ENCODE measurements at regions not wholly inside any gene's neighbourhood (a gene's known extent, or its start where the extent isn't known, plus 50 kb on each side); places are given as distances from the start of the nearest gene placed in this dataset.

DNA sequence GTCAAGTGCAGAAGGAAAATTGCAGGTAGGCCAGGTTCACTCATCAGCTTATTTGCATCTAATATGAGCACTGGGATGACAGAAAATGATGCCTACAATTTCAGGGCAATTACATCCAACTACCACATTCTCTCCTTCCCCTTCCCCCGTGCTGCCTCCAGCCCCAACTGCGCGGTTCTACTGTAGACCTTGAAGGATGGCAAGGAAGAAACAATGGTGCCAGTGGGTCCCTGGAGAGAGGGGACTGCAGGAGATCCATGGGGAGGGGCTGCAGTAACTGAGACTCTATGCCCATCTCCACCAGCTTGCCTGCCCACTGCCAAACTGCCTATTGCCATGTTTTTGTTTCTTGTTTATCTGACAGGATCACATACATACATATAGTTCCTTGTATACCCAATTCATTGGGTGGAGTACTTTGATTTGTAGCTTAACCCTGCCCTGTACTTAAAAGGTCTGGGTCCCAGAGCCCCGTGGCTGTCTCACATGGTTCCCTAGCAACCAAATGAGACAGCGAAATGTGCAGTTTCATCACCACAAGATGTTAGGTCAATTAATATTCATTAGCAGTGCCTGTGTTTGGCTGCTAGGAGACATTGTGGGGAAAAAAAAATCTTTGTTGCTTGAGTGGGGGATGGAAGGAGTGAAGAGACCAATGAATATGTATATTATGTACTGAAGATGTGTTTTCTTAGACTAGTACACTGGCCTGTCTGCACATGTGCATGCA lies 253.5 kb upstream of the PLET1 start:
- Mint-ChIP-seq H3K27ac (no peak overlapping the region), H3K27me3 (ENCODE audit: low read depth, poor library complexity) (peaks cover 14% of the 10 kb centered on the region), H3K36me3 (ENCODE audit: low read depth) (no peaks in the 10 kb centered on the region), H3K4me1 (peaks cover 5% of the 10 kb centered on the region), H3K4me3 (no peak overlapping the region), H3K9me3 (no peaks in the 10 kb centered on the region)
- TF ChIP-seq, protein P1, sequence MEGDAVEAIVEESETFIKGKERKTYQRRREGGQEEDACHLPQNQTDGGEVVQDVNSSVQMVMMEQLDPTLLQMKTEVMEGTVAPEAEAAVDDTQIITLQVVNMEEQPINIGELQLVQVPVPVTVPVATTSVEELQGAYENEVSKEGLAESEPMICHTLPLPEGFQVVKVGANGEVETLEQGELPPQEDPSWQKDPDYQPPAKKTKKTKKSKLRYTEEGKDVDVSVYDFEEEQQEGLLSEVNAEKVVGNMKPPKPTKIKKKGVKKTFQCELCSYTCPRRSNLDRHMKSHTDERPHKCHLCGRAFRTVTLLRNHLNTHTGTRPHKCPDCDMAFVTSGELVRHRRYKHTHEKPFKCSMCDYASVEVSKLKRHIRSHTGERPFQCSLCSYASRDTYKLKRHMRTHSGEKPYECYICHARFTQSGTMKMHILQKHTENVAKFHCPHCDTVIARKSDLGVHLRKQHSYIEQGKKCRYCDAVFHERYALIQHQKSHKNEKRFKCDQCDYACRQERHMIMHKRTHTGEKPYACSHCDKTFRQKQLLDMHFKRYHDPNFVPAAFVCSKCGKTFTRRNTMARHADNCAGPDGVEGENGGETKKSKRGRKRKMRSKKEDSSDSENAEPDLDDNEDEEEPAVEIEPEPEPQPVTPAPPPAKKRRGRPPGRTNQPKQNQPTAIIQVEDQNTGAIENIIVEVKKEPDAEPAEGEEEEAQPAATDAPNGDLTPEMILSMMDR (IDR thresholded peaks at IDR 0.05) = no peak
- DNase-seq = no peak

GRCh38 chr11:112516261-112516660 lies 255.6 kb upstream of the PLET1 start:
- TF ChIP-seq, protein P1 (IDR thresholded peaks at IDR 0.05) = no peak
- Mint-ChIP-seq H3K27ac (no peak overlapping the region), H3K36me3 (ENCODE audit: low read depth) (no peaks in the 10 kb centered on the region), H3K4me1 (peaks cover 5% of the 10 kb centered on the region), H3K9me3 (peaks cover 1% of the 10 kb centered on the region), H3K27me3 (ENCODE audit: low read depth, poor library complexity) (peaks cover 14% of the 10 kb centered on the region), H3K4me3 (no peak overlapping the region)
- DNase-seq = no peak

- DNase-seq = no peak
- H3K36me3 Mint-ChIP-seq (ENCODE audit: low read depth) = no peaks in the 10 kb centered on the region
- H3K27me3 Mint-ChIP-seq (ENCODE audit: low read depth, poor library complexity) = peaks cover 10% of the 10 kb centered on the region
- peaks cover 5% of the 10 kb centered on the region for H3K9me3 Mint-ChIP-seq
- no peak overlapping the region for H3K4me3 Mint-ChIP-seq
- TF ChIP-seq, protein P1 (IDR thresholded peaks at IDR 0.05) = no peak
- H3K4me1 Mint-ChIP-seq = peaks cover 5% of the 10 kb centered on the region
- no peak overlapping the region for H3K27ac Mint-ChIP-seq
Observed at GRCh38 chr11:112516755-112517154, 256.1 kb upstream of the PLET1 start.

- H3K36me3 Mint-ChIP-seq (ENCODE audit: low read depth) = no peaks in the 10 kb centered on the region
- H3K27ac Mint-ChIP-seq = no peak overlapping the region
Observed at GRCh38 chr11:112518371-112518770, 257.7 kb upstream of the PLET1 start.

DNA sequence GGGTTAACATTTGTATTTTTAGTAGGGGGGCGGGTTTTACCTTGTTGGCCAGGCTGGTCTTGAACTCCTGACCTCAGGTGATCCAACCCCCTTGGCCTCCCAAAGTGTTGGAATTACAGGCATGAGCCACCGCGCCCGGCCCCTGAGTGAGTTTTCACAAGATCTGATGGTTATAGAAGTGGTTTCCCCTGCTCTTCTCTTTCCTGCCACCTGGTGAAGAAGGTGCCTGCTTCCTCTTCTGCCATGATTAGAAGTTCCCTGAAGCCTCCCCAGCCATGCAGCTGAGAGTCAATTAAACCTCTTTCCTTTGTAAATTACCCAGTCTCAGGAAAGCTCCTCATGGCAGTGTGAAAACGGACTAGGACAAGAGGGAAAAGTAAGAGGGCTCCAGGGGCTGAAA lies 259.1 kb upstream of the PLET1 start:
- Mint-ChIP-seq H3K9me3 (peaks cover 9% of the 10 kb centered on the region), H3K27ac (no peak overlapping the region)
- DNase-seq = no peak

More at GRCh38 chr11:112518371-112518770, 257.7 kb upstream of the PLET1 start:
- H3K4me1 Mint-ChIP-seq = peaks cover 13% of the 10 kb centered on the region
- H3K27me3 Mint-ChIP-seq (ENCODE audit: low read depth, poor library complexity) = peaks cover 12% of the 10 kb centered on the region
- TF ChIP-seq, protein P1 (IDR thresholded peaks at IDR 0.05) = no peak
- H3K4me3 Mint-ChIP-seq = no peak overlapping the region
- H3K9me3 Mint-ChIP-seq = peaks cover 9% of the 10 kb centered on the region
- DNase-seq = no peak

More for the DNA sequence above, 259.1 kb upstream of the PLET1 start:
- Mint-ChIP-seq H3K36me3 (ENCODE audit: low read depth) (no peaks in the 10 kb centered on the region), H3K4me1 (peaks cover 19% of the 10 kb centered on the region), H3K4me3 (no peak overlapping the region), H3K27me3 (ENCODE audit: low read depth, poor library complexity) (peaks cover 12% of the 10 kb centered on the region)
- TF ChIP-seq, protein P1 (IDR thresholded peaks at IDR 0.05) = no peak

Measured in nephron progenitor cell (in vitro differentiated cells).